KMS-11 (cell line): ENCODE measurements at regions not wholly inside any gene's neighbourhood (a gene's known extent, or its start where the extent isn't known, plus 50 kb on each side); places are given as distances from the start of the nearest gene placed in this dataset.

Experiments used
- H2AFZ ChIP-seq: fragments of 200-600 bp; sonication (generic); 2 replicates; pipeline ENCODE4 v1.6.1; 2016; ENCODE audit warnings: antibody characterized with exemption, mixed run types, low read depth
- H3K27ac ChIP-seq: fragments of 200-600 bp; sonication (generic); 2 replicates; pipeline ENCODE4 v1.6.1; 2016; ENCODE audit warnings: mild to moderate bottlenecking, mixed run types
- H3K27me3 ChIP-seq: fragments of 200-600 bp; sonication (generic); 2 replicates; pipeline ENCODE4 v1.6.1; 2017; ENCODE audit warnings: mild to moderate bottlenecking, low read depth, mixed run types, moderate library complexity; ENCODE audit not compliant: insufficient read depth
- H3K36me3 ChIP-seq: fragments of 200-600 bp; sonication (generic); 2 replicates; pipeline ENCODE4 v1.6.1; 2017; ENCODE audit warnings: mild to moderate bottlenecking, mixed run types; ENCODE audit not compliant: insufficient read depth
- H3K4me1 ChIP-seq: fragments of 200-600 bp; sonication (generic); 2 replicates; pipeline ENCODE4 v1.6.1; 2016; ENCODE audit warnings: mild to moderate bottlenecking, low read depth, mixed run types; ENCODE audit not compliant: poor library complexity, severe bottlenecking
- H3K4me2 ChIP-seq: fragments of 200-600 bp; sonication (generic); 2 replicates; pipeline ENCODE4 v1.7.0; 2016; ENCODE audit warnings: mild to moderate bottlenecking, mixed run types
- H3K4me3 ChIP-seq: fragments of 200-600 bp; sonication (generic); IDR thresholded peaks from 2 replicates; pipeline ENCODE4 v1.6.1; 2017; ENCODE audit warnings: low read depth, low read length, mixed read lengths; ENCODE audit not compliant: insufficient read depth
- H3K79me2 ChIP-seq: fragments of 200-600 bp; sonication (generic); 2 replicates; pipeline ENCODE4 v1.6.1; 2016; ENCODE audit warnings: low read depth, mixed run types; ENCODE audit not compliant: insufficient read depth
- H3K9ac ChIP-seq: fragments of 200-600 bp; sonication (generic); 2 replicates; pipeline ENCODE4 v1.6.1; 2016; ENCODE audit warnings: mild to moderate bottlenecking, mixed run types
- H4K20me1 ChIP-seq: fragments of 200-600 bp; sonication (generic); 2 replicates; pipeline ENCODE4 v1.6.1; 2016; ENCODE audit warnings: mild to moderate bottlenecking, mixed run types; ENCODE audit not compliant: insufficient read depth
- CTCF ChIP-seq: fragments of 200-600 bp; sonication (generic); conservative IDR thresholded peaks from 2 replicates; pipeline ENCODE4 v1.6.1; 2017; ENCODE audit warnings: low read depth, mild to moderate bottlenecking, antibody characterized with exemption, low read length, moderate library complexity, mixed read lengths

- Histone ChIP-seq H2AFZ (no peak overlapping the region), H3K4me2 (no peak overlapping the region), H3K4me3 (no peak overlapping the region), H3K79me2 (no peaks in the 10 kb centered on the region), H3K4me1 (no peaks in the 10 kb centered on the region), H4K20me1 (no peaks in the 10 kb centered on the region), H3K9ac (no peak overlapping the region), H3K27ac (no peak overlapping the region), H3K36me3 (no peaks in the 10 kb centered on the region), H3K27me3 (no peaks in the 10 kb centered on the region)
- no peak for TF ChIP-seq CTCF
Observed at GRCh38 chr19:32178401-32178800, 167.0 kb upstream of the ZNF507 start.

GRCh38 chr19:32178956-32179355 is 166.5 kb upstream of the ZNF507 start:
- Histone ChIP-seq H3K27me3 (no peaks in the 10 kb centered on the region), H4K20me1 (no peaks in the 10 kb centered on the region), H2AFZ (no peak overlapping the region), H3K4me3 (no peak overlapping the region), H3K4me1 (no peaks in the 10 kb centered on the region), H3K9ac (no peak overlapping the region), H3K27ac (no peak overlapping the region), H3K79me2 (no peaks in the 10 kb centered on the region), H3K4me2 (no peak overlapping the region), H3K36me3 (no peaks in the 10 kb centered on the region)
- no peak for TF ChIP-seq CTCF

- Histone ChIP-seq H3K27me3 (no peaks in the 10 kb centered on the region), H3K4me2 (no peak overlapping the region), H3K4me3 (no peak overlapping the region), H3K9ac (no peak overlapping the region), H4K20me1 (no peaks in the 10 kb centered on the region), H3K79me2 (no peaks in the 10 kb centered on the region), H2AFZ (no peak overlapping the region), H3K27ac (no peak overlapping the region), H3K36me3 (no peaks in the 10 kb centered on the region), H3K4me1 (no peaks in the 10 kb centered on the region)
- TF ChIP-seq CTCF = no peak
Observed at GRCh38 chr19:32181216-32181920, 164.0 kb upstream of the ZNF507 start.

GRCh38 chr19:32186542-32187330 is 158.7 kb upstream of the ZNF507 start:
- Histone ChIP-seq H3K4me2 (no peak overlapping the region), H4K20me1 (no peaks in the 10 kb centered on the region), H3K36me3 (no peaks in the 10 kb centered on the region), H2AFZ (no peak overlapping the region), H3K27me3 (no peaks in the 10 kb centered on the region), H3K27ac (no peak overlapping the region), H3K4me1 (no peaks in the 10 kb centered on the region), H3K79me2 (no peaks in the 10 kb centered on the region), H3K9ac (no peak overlapping the region), H3K4me3 (no peak overlapping the region)
- TF ChIP-seq CTCF = no peak
